ENCODE measurements at regions not wholly inside any gene's neighbourhood (a gene's known extent, or its start where the extent isn't known, plus 50 kb on each side); places are given as distances from the start of the nearest gene placed in this dataset.

GRCh38 chr6:73923905-73924485 lies 228.0 kb downstream of the CD109 start:
- FAIRE-seq (no peak), DNase-seq (ENCODE audit: insufficient read length, low spot score) (no peak)
- TF ChIP-seq CTCF (IDR thresholded peaks at IDR 0.05; ENCODE audit: insufficient read depth, missing control alignments) = no peak

GRCh38 chr6:73903155-73903554 lies 207.2 kb downstream of the CD109 start:
- FAIRE-seq = no peak
- no peak for DNase-seq (ENCODE audit: insufficient read length, low spot score)
- no peak for TF ChIP-seq CTCF (IDR thresholded peaks at IDR 0.05; ENCODE audit: insufficient read depth, missing control alignments)

- TF ChIP-seq CTCF (IDR thresholded peaks at IDR 0.05; ENCODE audit: insufficient read depth, missing control alignments) = no peak
- FAIRE-seq (no peak), DNase-seq (ENCODE audit: insufficient read length, low spot score) (no peak)
Observed at GRCh38 chr6:73901986-73902385, 206.0 kb downstream of the CD109 start.

- DNase-seq (ENCODE audit: insufficient read length, low spot score) (no peak), FAIRE-seq (no peak)
- TF ChIP-seq CTCF (IDR thresholded peaks at IDR 0.05; ENCODE audit: insufficient read depth, missing control alignments) = no peak
Observed at GRCh38 chr6:73901311-73901710, 205.3 kb downstream of the CD109 start.

- DNase-seq (ENCODE audit: insufficient read length, low spot score) = no peak
Observed at GRCh38 chr6:73898599-73898998, 202.6 kb downstream of the CD109 start.

GRCh38 chr6:73893696-73894095 lies 197.7 kb downstream of the CD109 start:
- no peak for FAIRE-seq
- no peak for DNase-seq (ENCODE audit: insufficient read length, low spot score)
- TF ChIP-seq CTCF (IDR thresholded peaks at IDR 0.05; ENCODE audit: insufficient read depth, missing control alignments) = no peak

More at GRCh38 chr6:73898599-73898998, 202.6 kb downstream of the CD109 start:
- no peak for TF ChIP-seq CTCF (IDR thresholded peaks at IDR 0.05; ENCODE audit: insufficient read depth, missing control alignments)
- FAIRE-seq = no peak

GRCh38 chr6:73888050-73888449 lies 192.0 kb downstream of the CD109 start:
- FAIRE-seq (no peak), DNase-seq (ENCODE audit: insufficient read length, low spot score) (no peak)
- TF ChIP-seq CTCF (IDR thresholded peaks at IDR 0.05; ENCODE audit: insufficient read depth, missing control alignments) = no peak

Data from D721Med (cell line).